ENCODE measurements at regions not wholly inside any gene's neighbourhood (a gene's known extent, or its start where the extent isn't known, plus 50 kb on each side); places are given as distances from the start of the nearest gene placed in this dataset.

GRCh38 chr12:40157336-40157735 lies 51.5 kb upstream of the SLC2A13 start:
- TF ChIP-seq POLR2A (IDR thresholded peaks at IDR 0.05) (no peak), CTCF (IDR thresholded peaks at IDR 0.05) (no peak)

Measured in prostate gland (tissue), 2 donors.